ENCODE measurements at regions not wholly inside any gene's neighbourhood (a gene's known extent, or its start where the extent isn't known, plus 50 kb on each side); places are given as distances from the start of the nearest gene placed in this dataset.

DNA sequence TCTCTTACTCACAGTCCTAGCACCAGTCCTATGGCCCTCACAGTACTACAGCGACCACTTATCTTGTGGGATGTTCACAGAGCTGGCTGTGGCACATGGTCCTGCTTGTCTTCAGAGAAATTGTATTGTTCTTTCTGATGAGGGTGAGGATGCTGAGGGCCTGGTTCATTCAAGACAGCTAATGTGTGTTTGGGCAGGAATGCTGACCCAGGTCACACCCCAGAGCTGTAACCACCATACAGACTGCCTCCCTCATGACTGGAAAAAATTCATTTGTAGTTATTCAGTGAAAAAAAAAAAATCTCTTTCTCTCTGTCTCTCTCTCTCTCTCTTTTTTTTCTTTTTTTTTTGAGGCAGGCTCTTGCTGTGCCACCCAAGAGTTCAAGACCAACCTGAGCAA, 83.5 kb downstream of the KLF6 start:
- Mint-ChIP-seq H3K4me3 (no peak overlapping the region), H3K9me3 (peaks cover 13% of the 10 kb centered on the region), H3K36me3 (ENCODE audit: low read depth) (no peaks in the 10 kb centered on the region), H3K27me3 (ENCODE audit: low read depth) (peaks cover 20% of the 10 kb centered on the region), H3K4me1 (ENCODE audit: low read depth) (no peaks in the 10 kb centered on the region), H3K27ac (no peak overlapping the region)

DNA sequence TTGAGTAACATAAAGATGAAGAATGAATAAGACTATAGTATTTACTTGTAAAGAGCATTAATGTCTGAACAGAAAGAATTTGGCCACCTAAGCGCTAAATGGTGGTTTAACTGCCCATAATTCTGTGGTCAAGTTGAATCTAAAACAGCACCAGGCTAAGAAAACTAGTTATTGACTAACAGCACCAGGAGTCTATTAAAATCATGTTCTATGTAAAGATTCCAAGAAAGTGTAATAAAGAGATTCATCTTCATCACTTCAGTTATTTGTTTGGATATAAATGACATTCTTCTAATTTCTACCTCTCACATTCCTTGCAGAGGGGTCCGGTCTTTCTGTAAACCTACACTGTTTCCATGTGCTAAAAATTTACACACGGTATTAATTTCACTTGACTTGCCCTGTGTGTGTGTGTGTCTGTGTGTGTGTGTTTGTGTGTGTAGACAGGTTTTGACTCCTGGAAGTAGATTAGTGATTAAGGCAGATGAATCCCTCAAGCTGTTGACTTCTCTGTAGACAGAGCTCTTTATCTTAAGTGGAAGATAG, 84.4 kb downstream of the KLF6 start:
- H3K4me1 Mint-ChIP-seq (ENCODE audit: low read depth) = no peaks in the 10 kb centered on the region
- H3K27me3 Mint-ChIP-seq (ENCODE audit: low read depth) = peaks cover 20% of the 10 kb centered on the region
- H3K4me3 Mint-ChIP-seq = no peak overlapping the region

DNA sequence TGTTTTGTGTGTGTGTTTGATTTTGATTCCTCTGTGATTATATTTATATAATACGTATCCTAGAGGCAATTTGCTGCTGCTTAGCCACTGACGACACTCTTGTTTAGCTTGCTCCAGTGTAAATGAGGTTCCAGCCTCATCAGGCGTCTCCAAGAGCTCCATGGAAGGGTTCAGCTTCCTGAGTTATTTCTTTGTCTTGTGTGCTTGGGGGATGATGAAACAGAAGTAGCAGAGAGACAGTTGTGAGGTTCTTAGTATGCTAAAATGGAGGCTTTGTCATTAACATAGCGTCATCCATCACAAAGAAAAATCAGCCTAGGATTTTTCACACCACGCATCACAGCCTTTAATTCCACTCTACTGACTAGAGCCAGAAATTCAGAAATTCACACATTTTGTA, 85.1 kb downstream of the KLF6 start:
- Mint-ChIP-seq H3K27me3 (ENCODE audit: low read depth) (peaks cover 20% of the 10 kb centered on the region), H3K4me3 (no peak overlapping the region), H3K9me3 (peaks cover 23% of the 10 kb centered on the region), H3K4me1 (ENCODE audit: low read depth) (no peaks in the 10 kb centered on the region), H3K27ac (no peak overlapping the region), H3K36me3 (ENCODE audit: low read depth) (no peaks in the 10 kb centered on the region)

More for the DNA sequence above, 84.4 kb downstream of the KLF6 start:
- no peak overlapping the region for H3K27ac Mint-ChIP-seq
- H3K36me3 Mint-ChIP-seq (ENCODE audit: low read depth) = no peaks in the 10 kb centered on the region
- peaks cover 17% of the 10 kb centered on the region for H3K9me3 Mint-ChIP-seq

DNA sequence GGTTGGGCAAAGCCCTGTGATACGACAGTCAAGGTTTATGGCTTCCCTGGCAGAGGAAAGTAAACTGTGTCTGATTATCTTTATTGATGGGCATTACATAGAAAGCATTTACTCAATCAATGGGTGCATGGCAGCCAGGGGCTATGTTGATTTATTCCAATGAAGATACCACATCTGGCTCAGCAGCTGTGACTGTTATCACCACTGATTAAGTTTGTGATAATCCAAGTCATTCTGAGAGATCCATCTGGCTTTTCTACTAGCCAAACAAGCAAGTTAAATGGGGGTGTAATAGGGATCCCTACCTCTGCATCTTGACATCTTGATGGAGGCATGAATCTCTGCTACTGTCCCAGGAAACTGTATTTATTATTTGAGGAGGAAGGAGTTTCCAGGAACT, 86.7 kb downstream of the KLF6 start:
- Mint-ChIP-seq H3K36me3 (ENCODE audit: low read depth) (no peaks in the 10 kb centered on the region), H3K4me1 (ENCODE audit: low read depth) (no peaks in the 10 kb centered on the region)

DNA sequence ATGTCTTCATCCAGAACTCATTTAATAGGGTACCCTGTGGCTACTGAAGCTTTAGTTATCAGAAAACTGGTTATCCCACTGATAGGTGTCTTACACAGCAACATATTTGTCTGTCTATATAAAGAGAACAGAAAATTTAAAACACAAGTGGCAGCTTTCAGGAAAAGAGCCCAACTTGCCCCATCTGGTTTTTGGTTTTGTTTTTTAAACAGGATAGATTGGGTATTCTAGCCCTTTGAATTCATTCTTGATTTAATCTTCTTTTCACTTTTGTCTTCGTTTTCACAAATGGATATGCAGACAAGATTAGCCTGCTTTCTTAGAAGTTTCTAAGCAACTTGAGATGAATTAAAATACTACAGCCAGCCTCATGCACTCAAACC, 91.3 kb downstream of the KLF6 start:
- peaks cover 8% of the 10 kb centered on the region for H3K27me3 Mint-ChIP-seq (ENCODE audit: low read depth)
- peaks cover 4% of the 10 kb centered on the region for H3K4me1 Mint-ChIP-seq (ENCODE audit: low read depth)
- no peak overlapping the region for H3K27ac Mint-ChIP-seq
- H3K9me3 Mint-ChIP-seq = peaks cover 23% of the 10 kb centered on the region
- no peak overlapping the region for H3K4me3 Mint-ChIP-seq
- H3K36me3 Mint-ChIP-seq (ENCODE audit: low read depth) = no peaks in the 10 kb centered on the region

More for the DNA sequence above, 86.7 kb downstream of the KLF6 start:
- peaks cover 25% of the 10 kb centered on the region for H3K27me3 Mint-ChIP-seq (ENCODE audit: low read depth)
- peaks cover 23% of the 10 kb centered on the region for H3K9me3 Mint-ChIP-seq
- H3K4me3 Mint-ChIP-seq = no peak overlapping the region
- H3K27ac Mint-ChIP-seq = no peak overlapping the region

DNA sequence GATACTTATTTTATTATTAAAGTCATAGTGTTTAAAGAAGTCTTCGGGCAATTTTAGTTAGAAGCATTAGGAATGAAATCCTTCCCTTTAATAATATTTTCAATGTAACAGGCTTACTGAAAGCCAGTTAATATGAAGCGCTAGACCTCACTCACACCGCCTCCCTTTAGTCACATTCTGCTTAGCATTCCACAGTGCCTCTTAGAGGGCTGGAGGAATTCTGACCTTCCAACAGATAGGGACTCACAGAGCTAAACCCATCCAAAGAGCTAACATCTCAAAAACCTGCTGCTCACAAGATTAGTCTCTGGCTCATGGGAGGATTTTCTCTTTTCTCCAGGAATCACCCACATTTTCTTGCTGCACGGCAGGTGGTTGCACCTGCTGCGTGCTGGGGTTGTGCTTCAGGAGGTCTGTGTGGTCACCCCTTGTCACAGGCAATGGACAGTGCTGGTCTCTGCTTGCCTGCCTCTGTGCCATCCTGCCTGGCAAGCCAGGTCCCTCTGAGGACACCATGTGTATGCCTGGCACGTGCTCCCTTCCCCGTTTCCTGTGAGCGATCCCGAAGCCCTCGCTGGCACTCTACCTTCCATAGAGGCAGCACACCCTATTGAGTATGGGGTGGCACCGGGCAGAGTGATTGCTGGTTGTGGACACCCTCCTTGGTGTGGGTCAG, 91.8 kb downstream of the KLF6 start:
- peaks cover 4% of the 10 kb centered on the region for H3K4me1 Mint-ChIP-seq (ENCODE audit: low read depth)
- H3K36me3 Mint-ChIP-seq (ENCODE audit: low read depth) = no peaks in the 10 kb centered on the region
- peaks cover 23% of the 10 kb centered on the region for H3K9me3 Mint-ChIP-seq
- no peak overlapping the region for H3K4me3 Mint-ChIP-seq
- H3K27ac Mint-ChIP-seq = no peak overlapping the region
- peaks cover 8% of the 10 kb centered on the region for H3K27me3 Mint-ChIP-seq (ENCODE audit: low read depth)

DNA sequence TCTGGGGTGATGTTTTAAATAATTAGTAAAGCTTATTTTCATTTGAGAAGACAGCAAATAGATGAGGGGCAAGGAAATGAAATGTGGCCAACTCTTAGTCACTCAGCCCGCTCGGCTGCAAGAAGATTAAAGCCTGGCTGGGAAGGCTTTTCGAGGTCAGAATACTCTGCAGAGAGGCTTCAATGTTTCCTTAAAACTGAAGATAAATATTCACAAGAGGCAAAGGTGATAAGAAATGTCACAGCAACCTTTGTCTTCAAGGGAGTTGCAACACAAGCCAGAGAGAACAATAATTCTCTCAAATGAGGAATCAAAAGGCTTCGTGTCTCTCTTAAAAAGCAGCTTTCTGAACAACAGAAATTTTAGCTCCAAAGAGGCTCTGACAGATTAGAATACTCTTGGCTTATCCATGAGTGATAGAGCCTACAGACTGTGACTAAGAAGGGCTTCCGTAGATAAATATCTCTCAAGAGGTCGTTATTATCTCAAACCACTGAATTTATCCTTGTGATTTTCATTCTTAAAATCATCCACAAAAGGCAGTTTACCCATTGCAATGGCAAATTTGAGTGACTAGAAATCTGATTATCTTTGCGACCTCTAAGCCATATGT, 92.5 kb downstream of the KLF6 start:
- Mint-ChIP-seq H3K9me3 (peaks cover 23% of the 10 kb centered on the region), H3K36me3 (ENCODE audit: low read depth) (no peaks in the 10 kb centered on the region), H3K4me3 (no peak overlapping the region), H3K27ac (no peak overlapping the region), H3K4me1 (ENCODE audit: low read depth) (peaks cover 4% of the 10 kb centered on the region), H3K27me3 (ENCODE audit: low read depth) (peaks cover 5% of the 10 kb centered on the region)

DNA sequence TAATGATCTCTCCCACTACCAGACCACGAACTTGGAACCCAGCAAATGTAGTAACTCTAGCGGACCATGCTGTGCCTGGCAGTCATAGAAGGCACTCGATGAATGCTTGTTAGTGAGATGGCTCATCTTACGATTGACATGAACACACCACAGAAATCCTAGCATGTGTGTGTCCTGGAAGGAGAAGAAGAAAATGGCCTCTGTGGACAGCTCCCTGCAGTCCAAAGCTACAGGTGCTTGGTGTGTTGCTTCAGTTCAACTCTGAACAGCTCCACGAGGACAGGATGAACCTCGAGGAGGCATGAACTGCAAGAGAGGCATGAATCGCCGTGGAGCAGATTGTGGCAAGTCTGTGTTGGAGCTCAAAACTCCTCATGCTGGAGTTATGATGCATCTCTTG, 93.5 kb downstream of the KLF6 start:
- Mint-ChIP-seq H3K36me3 (ENCODE audit: low read depth) (no peaks in the 10 kb centered on the region), H3K4me1 (ENCODE audit: low read depth) (peaks cover 4% of the 10 kb centered on the region), H3K4me3 (no peak overlapping the region), H3K27me3 (ENCODE audit: low read depth) (peaks cover 5% of the 10 kb centered on the region), H3K9me3 (peaks cover 13% of the 10 kb centered on the region), H3K27ac (no peak overlapping the region)

DNA sequence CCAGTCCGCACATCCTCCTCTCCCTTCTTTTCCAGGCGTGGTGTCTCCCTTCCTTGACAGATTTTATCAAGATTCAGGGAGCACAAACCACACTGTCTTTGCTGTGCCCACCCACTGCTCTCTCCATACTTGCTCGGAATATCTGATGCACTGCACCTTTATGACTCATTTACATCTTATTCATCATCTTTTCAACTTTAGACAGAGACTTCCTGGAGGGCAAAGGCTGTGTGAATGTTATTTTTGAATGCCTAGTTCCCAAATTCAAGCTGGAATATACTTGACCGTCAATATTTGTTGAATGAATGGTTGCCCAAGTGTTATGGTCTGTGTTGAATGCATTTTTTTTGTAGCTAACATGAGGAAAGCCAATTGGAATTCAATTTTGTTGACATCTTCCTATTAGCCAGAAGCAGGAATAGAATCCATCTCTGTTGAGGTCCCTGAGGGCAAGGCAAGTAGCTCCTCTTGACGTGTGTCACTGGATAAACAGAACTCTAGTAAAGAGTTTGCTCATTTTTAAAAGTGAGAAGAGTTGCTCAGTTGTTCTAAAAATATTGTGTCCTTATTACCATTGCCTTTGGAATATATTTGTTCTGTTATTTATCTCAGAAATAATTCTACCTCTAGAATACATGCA, 95.0 kb downstream of the KLF6 start:
- peaks cover 5% of the 10 kb centered on the region for H3K27me3 Mint-ChIP-seq (ENCODE audit: low read depth)
- peaks cover 4% of the 10 kb centered on the region for H3K9me3 Mint-ChIP-seq
- H3K36me3 Mint-ChIP-seq (ENCODE audit: low read depth) = no peaks in the 10 kb centered on the region
- H3K4me1 Mint-ChIP-seq (ENCODE audit: low read depth) = peaks cover 10% of the 10 kb centered on the region
- no peak overlapping the region for H3K4me3 Mint-ChIP-seq
- H3K27ac Mint-ChIP-seq = no peak overlapping the region

DNA sequence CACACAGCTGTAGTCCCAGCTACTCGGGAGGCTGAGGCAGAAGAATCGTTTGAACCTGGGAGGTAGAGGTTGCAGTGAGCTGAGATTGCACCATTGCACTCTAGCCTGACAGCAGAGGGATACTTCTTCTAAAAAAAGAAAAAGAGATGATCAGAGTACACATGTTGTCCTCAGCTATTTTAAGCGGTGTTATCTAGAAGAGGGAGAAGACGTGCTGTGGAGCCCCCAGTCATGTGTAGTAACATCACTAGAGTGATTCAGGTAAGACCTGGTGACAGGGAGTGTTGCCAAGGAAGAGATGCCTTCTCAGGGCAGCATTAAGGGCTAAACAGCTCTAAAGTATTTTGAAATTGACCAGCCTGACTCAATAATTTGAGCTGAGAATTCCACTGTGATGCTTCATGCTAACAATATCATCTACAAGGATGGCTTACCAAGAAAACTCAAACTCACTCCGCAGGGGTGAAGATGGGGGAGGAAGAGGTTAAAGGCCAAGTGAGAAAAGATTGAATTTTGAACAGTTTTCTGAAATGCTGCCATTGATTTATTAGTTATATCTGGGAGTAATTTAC, 97.4 kb downstream of the KLF6 start:
- peaks cover 20% of the 10 kb centered on the region for H3K4me1 Mint-ChIP-seq (ENCODE audit: low read depth)
- H3K9me3 Mint-ChIP-seq = peaks cover 4% of the 10 kb centered on the region
- no peak overlapping the region for H3K4me3 Mint-ChIP-seq
- H3K27me3 Mint-ChIP-seq (ENCODE audit: low read depth) = no peaks in the 10 kb centered on the region
- no peak overlapping the region for H3K27ac Mint-ChIP-seq
- H3K36me3 Mint-ChIP-seq (ENCODE audit: low read depth) = no peaks in the 10 kb centered on the region

DNA sequence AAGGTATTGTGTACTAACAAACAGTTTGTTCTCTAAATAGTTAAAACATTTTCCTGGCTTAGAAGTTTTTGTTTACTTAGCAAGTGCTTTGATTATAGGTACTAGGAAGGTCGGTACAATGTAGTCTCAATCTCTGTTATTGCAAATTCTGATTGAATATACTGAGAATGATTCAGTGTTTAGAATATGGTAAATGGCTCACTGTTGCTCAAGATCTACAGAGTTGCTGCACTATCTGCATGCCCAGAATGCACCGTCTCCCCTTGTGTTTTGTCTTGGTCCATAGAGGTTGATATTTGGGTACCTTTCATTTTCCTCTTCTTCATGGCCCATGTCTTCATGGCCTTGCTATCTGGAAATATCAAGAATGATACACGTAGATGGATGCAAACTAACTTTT, 99.6 kb downstream of the KLF6 start:
- peaks cover 18% of the 10 kb centered on the region for H3K4me1 Mint-ChIP-seq (ENCODE audit: low read depth)
- no peak overlapping the region for H3K4me3 Mint-ChIP-seq
- H3K9me3 Mint-ChIP-seq = peaks cover 4% of the 10 kb centered on the region
- no peaks in the 10 kb centered on the region for H3K27me3 Mint-ChIP-seq (ENCODE audit: low read depth)
- no peaks in the 10 kb centered on the region for H3K36me3 Mint-ChIP-seq (ENCODE audit: low read depth)
- no peak overlapping the region for H3K27ac Mint-ChIP-seq

DNA sequence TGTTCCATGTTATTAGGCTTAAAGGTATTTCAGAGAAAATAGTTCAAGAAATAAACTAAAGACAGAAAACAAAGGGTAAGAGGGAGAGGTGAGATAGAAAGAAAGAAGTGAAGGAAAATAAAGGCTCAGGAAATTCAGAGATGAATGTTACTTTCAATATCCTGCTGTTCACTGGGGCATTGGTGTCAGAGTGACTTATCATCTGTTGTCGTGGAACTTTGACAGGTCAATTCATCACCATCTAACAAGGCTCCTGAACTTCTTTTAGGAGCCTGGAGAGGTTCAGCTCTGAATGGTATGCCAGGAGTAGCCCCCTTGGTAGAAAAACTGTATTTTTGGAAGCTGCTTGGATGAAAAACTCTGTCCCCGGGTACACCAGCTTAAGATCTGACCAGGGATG, 100.1 kb downstream of the KLF6 start:
- Mint-ChIP-seq H3K4me1 (ENCODE audit: low read depth) (peaks cover 18% of the 10 kb centered on the region), H3K27me3 (ENCODE audit: low read depth) (no peaks in the 10 kb centered on the region), H3K36me3 (ENCODE audit: low read depth) (no peaks in the 10 kb centered on the region), H3K9me3 (peaks cover 4% of the 10 kb centered on the region), H3K27ac (no peak overlapping the region), H3K4me3 (no peak overlapping the region)

DNA sequence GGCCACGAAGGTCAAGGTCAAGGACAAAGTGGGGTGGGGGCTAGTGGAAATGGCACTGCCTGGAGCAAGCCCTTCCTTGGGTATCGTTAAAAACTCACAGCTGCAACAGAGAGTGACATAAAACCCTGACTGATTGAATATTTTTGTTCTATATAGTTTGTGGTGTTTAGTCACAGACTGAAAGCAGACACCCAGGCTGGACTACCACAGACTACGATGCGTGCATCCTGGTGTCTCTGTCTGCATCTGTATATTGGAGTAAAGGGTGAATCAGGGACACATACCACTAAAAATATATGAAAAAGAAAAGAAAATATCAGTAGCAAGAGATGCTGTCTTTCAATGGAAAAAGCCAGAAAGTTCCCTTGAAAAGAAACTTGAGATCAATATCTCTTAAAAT, 101.4 kb downstream of the KLF6 start:
- Mint-ChIP-seq H3K27me3 (ENCODE audit: low read depth) (no peaks in the 10 kb centered on the region), H3K4me3 (no peak overlapping the region), H3K9me3 (peaks cover 4% of the 10 kb centered on the region), H3K36me3 (ENCODE audit: low read depth) (no peaks in the 10 kb centered on the region), H3K4me1 (ENCODE audit: low read depth) (peaks cover 16% of the 10 kb centered on the region), H3K27ac (no peak overlapping the region)

DNA sequence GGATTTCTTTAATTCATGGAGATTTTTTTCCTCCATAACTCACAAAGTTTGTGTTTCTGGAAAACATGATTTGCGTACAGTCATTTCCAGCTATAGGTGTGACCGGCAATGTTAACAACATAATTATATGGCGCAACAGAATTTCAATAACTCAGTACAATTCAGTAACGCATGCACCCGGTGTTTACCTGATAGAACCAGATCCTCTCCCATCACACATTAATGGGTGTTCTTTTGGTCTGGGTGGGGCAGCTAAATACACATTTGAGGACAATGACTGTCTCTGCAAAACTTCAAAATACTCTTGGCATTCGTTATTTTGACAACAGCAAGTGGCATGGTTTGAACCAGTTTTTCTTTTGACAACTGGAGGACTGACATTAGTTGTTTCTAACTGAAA, 102.3 kb downstream of the KLF6 start:
- Mint-ChIP-seq H3K27ac (no peak overlapping the region), H3K9me3 (peaks cover 2% of the 10 kb centered on the region), H3K4me3 (no peak overlapping the region), H3K27me3 (ENCODE audit: low read depth) (no peaks in the 10 kb centered on the region), H3K4me1 (ENCODE audit: low read depth) (peaks cover 16% of the 10 kb centered on the region), H3K36me3 (ENCODE audit: low read depth) (no peaks in the 10 kb centered on the region)
